ENCODE measurements at regions not wholly inside any gene's neighbourhood (a gene's known extent, or its start where the extent isn't known, plus 50 kb on each side); places are given as distances from the start of the nearest gene placed in this dataset.

- TF ChIP-seq CTCF (IDR thresholded peaks at IDR 0.05) = no peak
- TF ChIP-seq POLR2A (IDR thresholded peaks at IDR 0.05) = no peak
Observed at GRCh38 chr5:166980666-166981065, 1310.8 kb upstream of the WWC1 start.
